Endothelial cell of umbilical vein (primary cell): ENCODE measurements at regions not wholly inside any gene's neighbourhood (a gene's known extent, or its start where the extent isn't known, plus 50 kb on each side); places are given as distances from the start of the nearest gene placed in this dataset.

Source experiments
- BruUV-seq: library from RNA; stranded (reverse); fragments of 400-500 nt; replicated peaks from 2 replicates; lab custom pipeline; 2021; lab: Mats Ljungman, UMichigan
- CTCF ChIA-PET: fragments of 300-600, 350-600 bp; sonication (Branson Sonifier 250); formaldehyde crosslinking; loops from one replicate; lab custom pipeline; 2021; ENCODE audit warnings: antibody characterized with exemption, inconsistent platforms; lab: Charles Lee
- POLR2A ChIA-PET: fragments of 300-600, 350-600 bp; sonication (Branson Sonifier 250); formaldehyde crosslinking; loops from one replicate; lab custom pipeline; 2021; ENCODE audit warnings: antibody characterized with exemption, inconsistent platforms; lab: Charles Lee
- DNase-seq: peaks from one replicate; pipeline ENCODE4 v3.0.0-alpha.2; 2011; ENCODE audit warnings: low read depth, low spot score
- FAIRE-seq: peaks from 2 replicates; lab custom pipeline; 2011; peaks lifted over from hg19 to GRCh38; lab: Jason Lieb, UNC
- H2AFZ ChIP-seq: 2 replicates; pipeline ENCODE4 v1.6.0; 2012; ENCODE audit warnings: low read depth, low read length, control low read depth, inconsistent platforms
- H3K27ac ChIP-seq: 2 replicates; pipeline ENCODE4 v1.5.1; 2011; ENCODE audit warnings: low read depth, mild to moderate bottlenecking, control low read depth, low read length, moderate library complexity; ENCODE audit not compliant: insufficient read depth
- H3K27me3 ChIP-seq, 2 experiments: 2 replicates each; pipeline versions ENCODE4 v1.6.0 to v1.6.1; 2011; ENCODE audit warnings: low read length in 2 of 2, mixed read lengths in 1 of 2; ENCODE audit not compliant: control insufficient read depth in 2 of 2, insufficient read depth in 2 of 2
- H3K36me3 ChIP-seq, 2 experiments: 2 replicates in 1 of 2; 3 replicates in 1 of 2; pipeline ENCODE4 v1.5.1; 2011; ENCODE audit warnings: low read length in 2 of 2, mild to moderate bottlenecking in 1 of 2, moderate library complexity in 1 of 2; ENCODE audit not compliant: control insufficient read depth in 2 of 2, insufficient read depth in 2 of 2; ENCODE audit errors: extremely low read depth in 1 of 2
- H3K4me1 ChIP-seq: 3 replicates; pipeline ENCODE4 v1.5.1; 2011; ENCODE audit warnings: mild to moderate bottlenecking, low read length; ENCODE audit not compliant: control insufficient read depth, insufficient read depth; ENCODE audit errors: extremely low read depth
- H3K4me2 ChIP-seq: 2 replicates; pipeline ENCODE4 v1.6.1; 2011; ENCODE audit warnings: low read length, control low read depth, mixed read lengths; ENCODE audit not compliant: insufficient read depth
- H3K4me3 ChIP-seq, 3 experiments: fragments of 200-600 bp in 1 of 3; sonication (generic), shearing (Covaris generic) in 1 of 3; replicated peaks in 1 of 3; 2 replicates each; pipeline ENCODE4 v1.5.1; 2011 to 2016; ENCODE audit warnings: control low read depth in 3 of 3, low read length in 3 of 3, mild to moderate bottlenecking in 2 of 3, inconsistent platforms in 1 of 3, low read depth in 1 of 3, moderate library complexity in 1 of 3; ENCODE audit not compliant: insufficient read depth in 1 of 3
- H3K79me2 ChIP-seq: 2 replicates; pipeline ENCODE4 v1.6.0; 2012; ENCODE audit warnings: low read length, inconsistent platforms; ENCODE audit not compliant: control insufficient read depth, insufficient read depth
- H3K9ac ChIP-seq: replicated peaks from 2 replicates; pipeline ENCODE3; 2011; ENCODE audit warnings: low read length, control low read depth; ENCODE audit not compliant: insufficient read depth; ENCODE audit errors: extremely low read depth
- H3K9me1 ChIP-seq: replicated peaks from 3 replicates; pipeline ENCODE4 v1.6.0; 2011; ENCODE audit warnings: mild to moderate bottlenecking, low read length; ENCODE audit not compliant: control insufficient read depth, insufficient read depth; ENCODE audit errors: extremely low read depth
- H3K9me3 ChIP-seq: replicated peaks from 2 replicates; pipeline ENCODE4 v1.5.1; 2012; ENCODE audit warnings: low read length, inconsistent platforms; ENCODE audit not compliant: control insufficient read depth, insufficient read depth
- H4K20me1 ChIP-seq: replicated peaks from 2 replicates; pipeline ENCODE3; 2011; ENCODE audit warnings: mild to moderate bottlenecking, low read length; ENCODE audit not compliant: control insufficient read depth, insufficient read depth; ENCODE audit errors: extremely low read depth
- CTCF ChIP-seq, 2 donors: IDR thresholded peaks; 1 replicate in 1 of 2; 2 replicates in 1 of 2; pipeline ENCODE4 v1.5.1; 2011; ENCODE audit warnings: low read length in 2 of 2, mild to moderate bottlenecking in 2 of 2, moderate library complexity in 2 of 2, control low read depth in 1 of 2, inconsistent platforms in 1 of 2, low read depth in 1 of 2; ENCODE audit not compliant: insufficient read depth in 1 of 2; ENCODE audit errors: extremely low read depth in 1 of 2
- EZH2 ChIP-seq: IDR thresholded peaks from 2 replicates; pipeline ENCODE4 v1.6.1; 2012; ENCODE audit warnings: borderline replicate concordance, low read depth, mild to moderate bottlenecking, moderate library complexity, low read length, inconsistent platforms; ENCODE audit not compliant: severe bottlenecking
- FOS ChIP-seq: IDR thresholded peaks from 2 replicates; pipeline ENCODE4 v1.6.1; 2011; ENCODE audit warnings: mild to moderate bottlenecking, low read length, moderate library complexity, borderline replicate concordance; ENCODE audit not compliant: insufficient read depth
- GATA2 ChIP-seq: IDR thresholded peaks from 2 replicates; pipeline ENCODE4 v1.7.0; 2011; ENCODE audit warnings: low read depth, mild to moderate bottlenecking, moderate library complexity, mixed read lengths, low read length; ENCODE audit not compliant: insufficient read length, insufficient read depth
- JUN ChIP-seq: IDR thresholded peaks from 2 replicates; pipeline ENCODE4 v1.6.1; 2011; ENCODE audit warnings: borderline replicate concordance, low read depth; ENCODE audit not compliant: insufficient read length, insufficient read depth
- MAX ChIP-seq: IDR thresholded peaks from 2 replicates; pipeline ENCODE4 v1.6.1; 2011; ENCODE audit not compliant: insufficient read depth, insufficient read length
- MYC ChIP-seq: IDR thresholded peaks from one replicate; pipeline ENCODE4 v1.6.1; 2011; ENCODE audit warnings: mild to moderate bottlenecking, low read depth, low read length
- POLR2A ChIP-seq: IDR thresholded peaks from 2 replicates; pipeline ENCODE4 v1.6.1; 2012; ENCODE audit warnings: low read depth, mild to moderate bottlenecking, control low read depth, low read length
- POLR2AphosphoS5 ChIP-seq: IDR thresholded peaks from 2 replicates; pipeline ENCODE4 v1.6.1; 2012; ENCODE audit warnings: low read depth, mild to moderate bottlenecking, control low read depth, low read length, moderate library complexity; ENCODE audit not compliant: insufficient read depth
- dilution Hi-C: fragments of 300-500 bp; cut with MboI; formaldehyde crosslinking; loops from one replicate; pipeline ENCODE4 v1.15.0; 2019; ENCODE audit warnings: low sequenced_read_pairs; ENCODE audit not compliant: extremely low pct_ligation_motif_present
- intact Hi-C: fragments of 100-400 bp; cut with micrococcal nuclease; formaldehyde crosslinking; loops from one replicate; pipeline ENCODE4 v1.10.0; 2022

- dilution Hi-C loops, result loop anchor here (25.0 kb wide), 1 partner anchor 409 kb away; no protein-coding TSS in a partner anchor
- FAIRE-seq (no peak), DNase-seq (no peak)
- intact Hi-C loops, result no loop called here
- Histone ChIP-seq H4K20me1 (no peaks in the 10 kb centered on the region), H3K79me2 (no peaks in the 10 kb centered on the region), H3K4me3 (no peak overlapping the region), H3K9ac (no peak overlapping the region), H3K9me1 (no peaks in the 10 kb centered on the region), H3K27me3 (no peaks in the 10 kb centered on the region), H3K4me1 (no peaks in the 10 kb centered on the region), H3K9me3 (no peaks in the 10 kb centered on the region), H3K27ac (no peak overlapping the region), H2AFZ (no peak overlapping the region), H3K36me3 (no peaks in the 10 kb centered on the region), H3K4me2 (no peak overlapping the region)
- CTCF ChIA-PET, result interaction anchor here (0.5 kb wide), 1 partner anchor 10 kb away, joined by 3 read pairs; no protein-coding TSS in a partner anchor
- TF ChIP-seq GATA2 (no peak), CTCF (IDR thresholded peaks at IDR 0.05; ENCODE audit: extremely low read depth in 1 of 2, insufficient read depth in 1 of 2, low read depth in 1 of 2, low read length in 2 of 2) (no peak), MAX (no peak), MYC (no peak)
- BruUV-seq, result no TSS peak
- POLR2A ChIA-PET, result no interaction called here
These were observed 229.2 kb upstream of the AGA start for GRCh38 chr4:177671387-177671786.

DNA sequence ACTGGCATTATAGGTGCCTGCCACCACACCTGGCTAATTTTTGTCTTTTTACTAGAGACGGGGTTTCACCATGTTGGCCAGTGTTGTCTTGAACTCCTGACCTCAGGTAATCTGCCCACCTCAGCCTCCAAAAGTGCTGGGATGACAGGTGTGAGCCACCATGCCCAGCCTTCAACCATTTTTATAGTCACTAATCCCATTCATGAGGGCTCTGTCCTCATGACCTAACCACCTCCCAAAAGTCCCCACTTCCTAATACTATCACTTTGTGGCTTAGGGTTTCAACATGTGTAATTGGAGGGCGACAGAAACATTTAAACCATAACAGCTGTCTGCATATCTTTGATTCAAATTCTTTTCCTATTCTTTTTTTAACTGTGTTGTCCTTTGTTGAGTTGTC lies 229.6 kb upstream of the AGA start:
- no peak overlapping the region for H3K9ac ChIP-seq
- H4K20me1 ChIP-seq, result no peaks in the 10 kb centered on the region
- intact Hi-C loops, result no loop called here
- H3K4me1 ChIP-seq, result no peaks in the 10 kb centered on the region
- TF ChIP-seq EZH2 (no peak), FOS (no peak), POLR2A (no peak), CTCF (IDR thresholded peaks at IDR 0.05; ENCODE audit: extremely low read depth in 1 of 2, insufficient read depth in 1 of 2, low read depth in 1 of 2, low read length in 2 of 2) (no peak), MAX (no peak), POLR2AphosphoS5 (no peak), GATA2 (no peak), MYC (no peak), JUN (no peak)
- FAIRE-seq (no peak), DNase-seq (no peak)
- ChIA-PET POLR2A (no interaction called here), CTCF (no interaction called here)
- no peaks in the 10 kb centered on the region for H3K36me3 ChIP-seq
- no TSS peak for BruUV-seq
- no peak overlapping the region for H3K27ac ChIP-seq
- no peaks in the 10 kb centered on the region for H3K9me3 ChIP-seq
- H3K9me1 ChIP-seq, result no peaks in the 10 kb centered on the region
- no peak overlapping the region for H3K4me3 ChIP-seq
- no peaks in the 10 kb centered on the region for H3K79me2 ChIP-seq
- H3K27me3 ChIP-seq, result no peaks in the 10 kb centered on the region
- no peak overlapping the region for H2AFZ ChIP-seq
- dilution Hi-C loops, result loop anchor here (25.0 kb wide), 1 partner anchor 410 kb away; no protein-coding TSS in a partner anchor
- H3K4me2 ChIP-seq, result no peak overlapping the region
